ENCODE measurements at regions not wholly inside any gene's neighbourhood (a gene's known extent, or its start where the extent isn't known, plus 50 kb on each side); places are given as distances from the start of the nearest gene placed in this dataset.

- Histone ChIP-seq H3K27me3 (ENCODE audit: control insufficient read depth, insufficient read depth, low read length) (no peaks in the 10 kb centered on the region), H3K9me3 (ENCODE audit: control insufficient read depth in 2 of 3, insufficient read depth in 1 of 3, low read length in 3 of 3) (no peaks in the 10 kb centered on the region), H3K9ac (ENCODE audit: low read length in 3 of 3) (no peak overlapping the region), H3K4me3 (ENCODE audit: low read length in 3 of 3) (no peak overlapping the region), H3K36me3 (ENCODE audit: control insufficient read depth in 2 of 3, insufficient read depth in 3 of 3, low read length in 3 of 3) (no peaks in the 10 kb centered on the region), H3K4me1 (ENCODE audit: control insufficient read depth in 2 of 3, insufficient read depth in 2 of 3, low read depth in 1 of 3, low read length in 3 of 3) (peaks cover 0 to 4% (median 0%) of the 10 kb centered on the region in 3 donors), H3K27ac (ENCODE audit: low read depth in 2 of 2, low read length in 2 of 2) (no peak overlapping the region)
- intact Hi-C loops (cut with DNase I), result no loop called here
- FAIRE-seq (no peak), DNase-seq (peak in 3 of 5 donors; percentile 25 to 58 (median 40))
- no peak for TF ChIP-seq CTCF (IDR thresholded peaks at IDR 0.05; ENCODE audit: borderline replicate concordance, extremely low read depth, insufficient read depth)
These were observed 181.5 kb upstream of the PIK3R1 start for GRCh38 chr5:68033961-68034571.

- no peak for FAIRE-seq
- H3K4me1 ChIP-seq (ENCODE audit: control insufficient read depth in 2 of 3, insufficient read depth in 2 of 3, low read depth in 1 of 3, low read length in 3 of 3), result peaks cover 4 to 7% (median 7%) of the 10 kb centered on the region in 3 donors
- H3K9me3 ChIP-seq (ENCODE audit: control insufficient read depth in 2 of 3, insufficient read depth in 1 of 3, low read length in 3 of 3), result no peaks in the 10 kb centered on the region
- no peak overlapping the region for H3K9ac ChIP-seq (ENCODE audit: low read length in 3 of 3)
- H3K4me3 ChIP-seq (ENCODE audit: low read length in 3 of 3), result no peak overlapping the region
- no peaks in the 10 kb centered on the region for H3K36me3 ChIP-seq (ENCODE audit: control insufficient read depth in 2 of 3, insufficient read depth in 3 of 3, low read length in 3 of 3)
- no peak for DNase-seq
- no peak overlapping the region for H3K27ac ChIP-seq (ENCODE audit: low read depth in 2 of 2, low read length in 2 of 2)
- TF ChIP-seq CTCF (IDR thresholded peaks at IDR 0.05; ENCODE audit: borderline replicate concordance, extremely low read depth, insufficient read depth), result no peak
- H3K27me3 ChIP-seq (ENCODE audit: control insufficient read depth, insufficient read depth, low read length), result no peaks in the 10 kb centered on the region
- intact Hi-C loops (cut with DNase I), result no loop called here
These were observed 182.5 kb upstream of the PIK3R1 start for GRCh38 chr5:68033029-68033428.

- H3K9ac ChIP-seq (ENCODE audit: low read length in 3 of 3), result no peak overlapping the region
- TF ChIP-seq CTCF (IDR thresholded peaks at IDR 0.05; ENCODE audit: borderline replicate concordance, extremely low read depth, insufficient read depth), result no peak
- DNase-seq (no peak), FAIRE-seq (no peak)
- H3K36me3 ChIP-seq (ENCODE audit: control insufficient read depth in 2 of 3, insufficient read depth in 3 of 3, low read length in 3 of 3), result no peaks in the 10 kb centered on the region
- intact Hi-C loops (cut with DNase I), result no loop called here
- H3K4me3 ChIP-seq (ENCODE audit: low read length in 3 of 3), result no peak overlapping the region
- H3K9me3 ChIP-seq (ENCODE audit: control insufficient read depth in 2 of 3, insufficient read depth in 1 of 3, low read length in 3 of 3), result no peaks in the 10 kb centered on the region
- peaks cover 4 to 10% (median 7%) of the 10 kb centered on the region in 3 donors for H3K4me1 ChIP-seq (ENCODE audit: control insufficient read depth in 2 of 3, insufficient read depth in 2 of 3, low read depth in 1 of 3, low read length in 3 of 3)
- H3K27me3 ChIP-seq (ENCODE audit: control insufficient read depth, insufficient read depth, low read length), result no peaks in the 10 kb centered on the region
- no peak overlapping the region for H3K27ac ChIP-seq (ENCODE audit: low read depth in 2 of 2, low read length in 2 of 2)
These were observed 183.3 kb upstream of the PIK3R1 start for GRCh38 chr5:68032216-68032762.

Data from kidney (tissue), 13 donors.